Stimulated activated CD4-positive, alpha-beta T cell treated with anti-CD3 and anti-CD28 coated beads, Interleukin-15, amount 100 ng/mL, for 24 hours (primary cell): ENCODE measurements at regions not wholly inside any gene's neighbourhood (a gene's known extent, or its start where the extent isn't known, plus 50 kb on each side); places are given as distances from the start of the nearest gene placed in this dataset.
"Not testable (repeated sequence)": the region's sequence is repeated elsewhere in the genome, so short reads cannot be mapped to it uniquely, and the experiment has no call there.

Experiments used
- DNase-seq: peaks from one replicate; pipeline ENCODE4 v3.0.0-alpha.2; 2020

GRCh38 chr14:92223025-92223424, 99.9 kb upstream of the SLC24A4 start:
- no peak for DNase-seq

- no peak for DNase-seq
Measured at GRCh38 chr14:92224358-92224954, 98.5 kb upstream of the SLC24A4 start.

GRCh38 chr14:92225731-92226130, 97.2 kb upstream of the SLC24A4 start:
- no peak for DNase-seq

- not testable (repeated sequence) for DNase-seq
Measured at GRCh38 chr14:92226166-92226565, 96.8 kb upstream of the SLC24A4 start.

- no peak for DNase-seq
Measured at GRCh38 chr14:92236243-92236900, 86.6 kb upstream of the SLC24A4 start.

GRCh38 chr14:92240658-92241057, 82.3 kb upstream of the SLC24A4 start:
- no peak for DNase-seq

- DNase-seq = no peak
Measured at GRCh38 chr14:92241966-92242595, 80.9 kb upstream of the SLC24A4 start.

GRCh38 chr14:92244805-92245204, 78.2 kb upstream of the SLC24A4 start:
- DNase-seq = no peak

- no peak for DNase-seq
Measured at GRCh38 chr14:92247341-92247740, 75.6 kb upstream of the SLC24A4 start.

GRCh38 chr14:92247947-92248346, 75.0 kb upstream of the SLC24A4 start:
- no peak for DNase-seq

GRCh38 chr14:92248696-92249095, 74.3 kb upstream of the SLC24A4 start:
- no peak for DNase-seq

- not testable (repeated sequence) for DNase-seq
Measured at GRCh38 chr14:92250366-92250765, 72.6 kb upstream of the SLC24A4 start.

- DNase-seq = no peak
Measured at GRCh38 chr14:92252323-92252722, 70.6 kb upstream of the SLC24A4 start.

- DNase-seq = no peak
Measured at GRCh38 chr14:92253381-92253894, 69.5 kb upstream of the SLC24A4 start.

- DNase-seq = peak; percentile 14
Measured at GRCh38 chr14:92254786-92255185, 68.2 kb upstream of the SLC24A4 start.

- DNase-seq = peak; percentile 15
Measured at GRCh38 chr14:92258934-92259333, 64.0 kb upstream of the SLC24A4 start.

GRCh38 chr14:92259613-92260357, 63.2 kb upstream of the SLC24A4 start:
- DNase-seq = no peak

- no peak for DNase-seq
Measured at GRCh38 chr14:92263681-92264080, 59.3 kb upstream of the SLC24A4 start.

GRCh38 chr14:92264195-92264594, 58.8 kb upstream of the SLC24A4 start:
- no peak for DNase-seq

- no peak for DNase-seq
Measured at GRCh38 chr14:92266216-92266615, 56.7 kb upstream of the SLC24A4 start.
